ENCODE measurements at regions not wholly inside any gene's neighbourhood (a gene's known extent, or its start where the extent isn't known, plus 50 kb on each side); places are given as distances from the start of the nearest gene placed in this dataset.

- FAIRE-seq (no peak), DNase-seq (ENCODE audit: low read depth, low spot score) (no peak)
- no peaks in the 10 kb centered on the region for H3K9me1 ChIP-seq (replicated peaks; ENCODE audit: control insufficient read depth, extremely low read depth, insufficient read depth, low read length)
- H3K9me3 ChIP-seq (replicated peaks; ENCODE audit: control insufficient read depth, insufficient read depth, low read length) = no peaks in the 10 kb centered on the region
- no peaks in the 10 kb centered on the region for H3K36me3 ChIP-seq (ENCODE audit: control insufficient read depth in 2 of 2, extremely low read depth in 1 of 2, insufficient read depth in 2 of 2, low read length in 2 of 2)
- H3K27ac ChIP-seq (ENCODE audit: insufficient read depth, low read depth, low read length) = no peak overlapping the region
- no peaks in the 10 kb centered on the region for H3K27me3 ChIP-seq (ENCODE audit: control insufficient read depth in 2 of 2, insufficient read depth in 2 of 2, low read length in 2 of 2)
- H3K4me1 ChIP-seq (ENCODE audit: control insufficient read depth, extremely low read depth, insufficient read depth, low read length) = no peaks in the 10 kb centered on the region
- no peak overlapping the region for H3K4me3 ChIP-seq (replicated peaks in 1 of 3; ENCODE audit: insufficient read depth in 1 of 3, low read depth in 1 of 3, low read length in 3 of 3)
- no TSS peak for BruUV-seq (replicated peaks)
- no peaks in the 10 kb centered on the region for H4K20me1 ChIP-seq (replicated peaks; ENCODE audit: control insufficient read depth, extremely low read depth, insufficient read depth, low read length)
- intact Hi-C loops (cut with micrococcal nuclease) (no loop called here), dilution Hi-C loops (cut with MboI; ENCODE audit: extremely low pct_ligation_motif_present, low sequenced_read_pairs) (no loop called here)
- H3K79me2 ChIP-seq (ENCODE audit: control insufficient read depth, insufficient read depth, low read length) = no peaks in the 10 kb centered on the region
- H2AFZ ChIP-seq (ENCODE audit: low read depth, low read length) = no peak overlapping the region
- H3K4me2 ChIP-seq (ENCODE audit: insufficient read depth, low read length) = no peak overlapping the region
- ChIA-PET POLR2A (no interaction called here), CTCF (no interaction called here)
- no peak overlapping the region for H3K9ac ChIP-seq (replicated peaks; ENCODE audit: extremely low read depth, insufficient read depth, low read length)
- no peak for TF ChIP-seq MAX (IDR thresholded peaks at IDR 0.05; ENCODE audit: insufficient read depth, insufficient read length)
- TF ChIP-seq CTCF (IDR thresholded peaks at IDR 0.05; ENCODE audit: extremely low read depth in 1 of 2, insufficient read depth in 1 of 2, low read depth in 1 of 2, low read length in 2 of 2) = no peak
- no peak for TF ChIP-seq GATA2 (IDR thresholded peaks at IDR 0.05; ENCODE audit: insufficient read depth, insufficient read length, low read depth, low read length)
- TF ChIP-seq MYC (IDR thresholded peaks at IDR 0.05; ENCODE audit: low read depth, low read length) = no peak
- no peak for TF ChIP-seq POLR2A (IDR thresholded peaks at IDR 0.05; ENCODE audit: low read depth, low read length)
These were observed 387.3 kb upstream of the EPHA7 start for GRCh38 chr6:93806409-93807270.
